ENCODE measurements at regions not wholly inside any gene's neighbourhood (a gene's known extent, or its start where the extent isn't known, plus 50 kb on each side); places are given as distances from the start of the nearest gene placed in this dataset.
"Not testable (repeated sequence)": the region's sequence is repeated elsewhere in the genome, so short reads cannot be mapped to it uniquely, and the experiment has no call there.

GRCh38 chr1:227416156-227416830 lies 98.0 kb upstream of the CDC42BPA start:
- no peak for TF ChIP-seq CTCF (IDR thresholded peaks at IDR 0.05)
- DNase-seq (ENCODE audit: low spot score) = no peak
- no peak for ATAC-seq (ENCODE audit: low FRiP score)

- ATAC-seq (ENCODE audit: low FRiP score) (no peak), DNase-seq (ENCODE audit: low spot score) (no peak)
- TF ChIP-seq CTCF (IDR thresholded peaks at IDR 0.05) = no peak
Measured at GRCh38 chr1:227415115-227415790, 97.0 kb upstream of the CDC42BPA start.

- TF ChIP-seq CTCF (IDR thresholded peaks at IDR 0.05) = no peak
- ATAC-seq (ENCODE audit: low FRiP score) = no peak
Measured at GRCh38 chr1:227411066-227411465, 92.8 kb upstream of the CDC42BPA start.

GRCh38 chr1:227406332-227406731 lies 88.0 kb upstream of the CDC42BPA start:
- not testable (repeated sequence) for ATAC-seq (ENCODE audit: low FRiP score); DNase-seq (ENCODE audit: low spot score)

More at GRCh38 chr1:227411066-227411465, 92.8 kb upstream of the CDC42BPA start:
- DNase-seq (ENCODE audit: low spot score) = no peak

- TF ChIP-seq CTCF (IDR thresholded peaks at IDR 0.05) = no peak
- DNase-seq (ENCODE audit: low spot score) = no peak
Measured at GRCh38 chr1:227403535-227403934, 85.2 kb upstream of the CDC42BPA start.

GRCh38 chr1:227401562-227402342 lies 83.5 kb upstream of the CDC42BPA start:
- TF ChIP-seq CTCF (IDR thresholded peaks at IDR 0.05) = no peak
- no peak for DNase-seq (ENCODE audit: low spot score)
- ATAC-seq (ENCODE audit: low FRiP score) = no peak

More at GRCh38 chr1:227403535-227403934, 85.2 kb upstream of the CDC42BPA start:
- no peak for ATAC-seq (ENCODE audit: low FRiP score)

- no peak for DNase-seq (ENCODE audit: low spot score)
- no peak for TF ChIP-seq CTCF (IDR thresholded peaks at IDR 0.05)
- no peak for ATAC-seq (ENCODE audit: low FRiP score)
Measured at GRCh38 chr1:227399152-227399730, 80.9 kb upstream of the CDC42BPA start.

All from omental fat pad (tissue), 3 donors.